DND-41 (cell line): ENCODE measurements at regions not wholly inside any gene's neighbourhood (a gene's known extent, or its start where the extent isn't known, plus 50 kb on each side); places are given as distances from the start of the nearest gene placed in this dataset.

ENCODE experiments used
- ATAC-seq: fragments of 200-7000 bp; cut with Tn5 transposase; 3 replicates; pipeline ENCODE4 v1.9.1; 2021; ENCODE audit warnings: low read depth; ENCODE audit not compliant: insufficient read depth
- DNase-seq: peaks from one replicate; pipeline ENCODE4 v3.0.0-alpha.2; 2020
- H2AFZ ChIP-seq: 2 replicates; pipeline ENCODE4 v1.6.0; 2012; ENCODE audit warnings: low read depth, low read length
- H3K27ac ChIP-seq: 2 replicates; pipeline ENCODE4 v1.5.1; 2012; ENCODE audit warnings: low read length, inconsistent platforms
- H3K27me3 ChIP-seq: fragments of 200-600 bp; sonication (generic); 2 replicates; pipeline ENCODE4 v1.6.0; 2012; ENCODE audit warnings: low read length, mild to moderate bottlenecking, inconsistent platforms; ENCODE audit not compliant: insufficient read depth, poor library complexity
- H3K36me3 ChIP-seq: 2 replicates; pipeline ENCODE4 v1.5.1; 2012; ENCODE audit warnings: low read length, inconsistent platforms; ENCODE audit not compliant: insufficient read depth
- H3K4me1 ChIP-seq: 2 replicates; pipeline ENCODE4 v1.5.1; 2012; ENCODE audit warnings: mild to moderate bottlenecking, low read length; ENCODE audit not compliant: insufficient read depth
- H3K4me2 ChIP-seq: 2 replicates; pipeline ENCODE4 v1.6.0; 2012; ENCODE audit warnings: mild to moderate bottlenecking, moderate library complexity, low read length, inconsistent platforms; ENCODE audit not compliant: insufficient read depth
- H3K4me3 ChIP-seq, 2 experiments: fragments of 200-600 bp in 1 of 2; shearing (Covaris generic) in 1 of 2; 2 replicates each; pipeline ENCODE4 v1.5.1; 2012 to 2016; ENCODE audit warnings: inconsistent platforms in 2 of 2, low read length in 2 of 2, mild to moderate bottlenecking in 2 of 2, low read depth in 1 of 2, moderate library complexity in 1 of 2
- H3K79me2 ChIP-seq: 2 replicates; pipeline ENCODE4 v1.6.0; 2012; ENCODE audit warnings: low read length, inconsistent platforms; ENCODE audit not compliant: insufficient read depth
- H3K9ac ChIP-seq: 2 replicates; pipeline ENCODE4 v1.6.0; 2012; ENCODE audit warnings: low read depth, mild to moderate bottlenecking, inconsistent platforms, low read length, moderate library complexity
- H3K9me3 ChIP-seq: 2 replicates; pipeline ENCODE4 v1.5.1; 2012; ENCODE audit warnings: low read length, moderate library complexity, mild to moderate bottlenecking, inconsistent platforms; ENCODE audit not compliant: insufficient read depth, severe bottlenecking
- H4K20me1 ChIP-seq: 2 replicates; pipeline ENCODE4 v1.6.0; 2012; ENCODE audit warnings: low read length; ENCODE audit not compliant: insufficient read depth
- EZH2 ChIP-seq: IDR thresholded peaks from 3 replicates; pipeline ENCODE4 v1.6.1; 2012; ENCODE audit warnings: borderline replicate concordance, low read depth, mild to moderate bottlenecking, moderate library complexity, low read length, inconsistent platforms; ENCODE audit not compliant: severe bottlenecking
- TF ChIP-seq, protein P1 (sequence below): IDR thresholded peaks from 2 replicates; pipeline ENCODE4 v1.5.1; 2012; ENCODE audit warnings: borderline replicate concordance, low read length, moderate library complexity, mild to moderate bottlenecking; ENCODE audit not compliant: poor library complexity, severe bottlenecking; ENCODE audit errors: extremely low read depth

DNA sequence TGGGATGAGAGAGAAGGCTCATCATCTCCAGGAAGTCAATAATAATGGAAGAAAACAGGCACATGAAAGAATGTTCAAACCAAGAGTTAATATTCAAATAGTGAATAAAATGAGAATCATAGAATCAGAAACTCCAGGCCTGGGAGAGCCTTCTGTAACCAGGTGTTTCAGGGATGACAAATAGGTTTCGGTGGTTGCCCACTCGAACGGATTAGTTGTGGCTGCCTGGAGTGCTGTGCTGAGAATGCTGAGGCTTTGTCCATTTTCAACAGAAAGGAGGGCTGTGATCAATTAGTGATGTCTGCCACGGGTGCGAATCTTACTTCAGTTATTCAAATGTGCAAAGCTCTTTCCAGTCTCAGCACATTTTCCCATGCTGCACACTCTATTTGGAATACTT, 227.3 kb downstream of the INSIG2 start:
- Histone ChIP-seq H3K4me1 (no peaks in the 10 kb centered on the region), H3K4me2 (no peak overlapping the region), H3K9ac (no peak overlapping the region)

DNA sequence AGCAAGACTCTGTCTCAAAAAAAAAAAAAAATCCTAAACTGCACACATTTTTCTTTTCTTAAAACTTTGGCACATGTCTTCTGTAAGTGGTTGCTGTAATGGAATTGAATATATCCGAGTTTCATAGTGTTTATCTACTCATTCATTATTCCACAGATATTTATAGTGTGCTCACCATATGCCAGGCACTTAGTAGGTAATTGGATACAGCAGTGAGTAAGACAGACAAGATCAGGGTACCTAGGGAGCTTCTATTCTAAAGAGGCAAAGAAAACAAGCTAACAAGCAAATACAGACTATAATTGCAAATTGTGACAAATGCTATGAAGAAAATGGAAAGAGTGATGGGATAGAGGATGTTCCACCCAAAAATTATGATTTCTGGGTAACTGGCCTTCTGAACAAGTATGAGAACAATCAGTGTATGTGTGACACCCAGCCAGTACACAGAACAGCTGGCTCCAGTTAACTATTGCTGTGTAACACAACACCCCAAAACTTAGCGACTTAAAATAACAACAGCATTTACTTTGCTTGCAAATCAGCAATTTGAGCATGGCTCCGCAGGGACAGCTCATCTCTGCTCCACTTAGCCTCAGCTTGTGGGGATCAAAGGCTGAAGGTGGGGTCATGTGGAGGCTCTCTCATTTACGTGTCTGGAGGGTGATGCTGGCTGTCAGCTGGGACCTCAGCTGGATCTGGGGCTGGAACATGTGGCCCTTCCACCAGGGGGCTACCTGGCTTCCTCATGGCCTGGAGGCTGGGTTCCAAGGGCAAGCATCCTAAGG, 224.9 kb downstream of the INSIG2 start:
- no peak overlapping the region for H3K4me2 ChIP-seq
- H3K4me1 ChIP-seq: no peaks in the 10 kb centered on the region
- TF ChIP-seq, protein P1, sequence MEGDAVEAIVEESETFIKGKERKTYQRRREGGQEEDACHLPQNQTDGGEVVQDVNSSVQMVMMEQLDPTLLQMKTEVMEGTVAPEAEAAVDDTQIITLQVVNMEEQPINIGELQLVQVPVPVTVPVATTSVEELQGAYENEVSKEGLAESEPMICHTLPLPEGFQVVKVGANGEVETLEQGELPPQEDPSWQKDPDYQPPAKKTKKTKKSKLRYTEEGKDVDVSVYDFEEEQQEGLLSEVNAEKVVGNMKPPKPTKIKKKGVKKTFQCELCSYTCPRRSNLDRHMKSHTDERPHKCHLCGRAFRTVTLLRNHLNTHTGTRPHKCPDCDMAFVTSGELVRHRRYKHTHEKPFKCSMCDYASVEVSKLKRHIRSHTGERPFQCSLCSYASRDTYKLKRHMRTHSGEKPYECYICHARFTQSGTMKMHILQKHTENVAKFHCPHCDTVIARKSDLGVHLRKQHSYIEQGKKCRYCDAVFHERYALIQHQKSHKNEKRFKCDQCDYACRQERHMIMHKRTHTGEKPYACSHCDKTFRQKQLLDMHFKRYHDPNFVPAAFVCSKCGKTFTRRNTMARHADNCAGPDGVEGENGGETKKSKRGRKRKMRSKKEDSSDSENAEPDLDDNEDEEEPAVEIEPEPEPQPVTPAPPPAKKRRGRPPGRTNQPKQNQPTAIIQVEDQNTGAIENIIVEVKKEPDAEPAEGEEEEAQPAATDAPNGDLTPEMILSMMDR: no peak
- TF ChIP-seq EZH2: no peak
- ATAC-seq (no peak), DNase-seq (no peak)
- no peak overlapping the region for H3K27ac ChIP-seq
- no peaks in the 10 kb centered on the region for H4K20me1 ChIP-seq
- H3K27me3 ChIP-seq: no peaks in the 10 kb centered on the region
- H3K9ac ChIP-seq: no peak overlapping the region
- H3K4me3 ChIP-seq: no peak overlapping the region
- no peaks in the 10 kb centered on the region for H3K9me3 ChIP-seq
- no peak overlapping the region for H2AFZ ChIP-seq
- no peaks in the 10 kb centered on the region for H3K79me2 ChIP-seq
- H3K36me3 ChIP-seq: no peaks in the 10 kb centered on the region

More for the DNA sequence above, 227.3 kb downstream of the INSIG2 start:
- DNase-seq (no peak), ATAC-seq (no peak)
- Histone ChIP-seq H3K4me3 (no peak overlapping the region), H3K36me3 (no peaks in the 10 kb centered on the region), H3K27ac (no peak overlapping the region), H3K79me2 (no peaks in the 10 kb centered on the region), H4K20me1 (no peaks in the 10 kb centered on the region), H3K27me3 (no peaks in the 10 kb centered on the region), H2AFZ (no peak overlapping the region), H3K9me3 (no peaks in the 10 kb centered on the region)
- TF ChIP-seq EZH2: no peak
- TF ChIP-seq, protein P1: no peak

DNA sequence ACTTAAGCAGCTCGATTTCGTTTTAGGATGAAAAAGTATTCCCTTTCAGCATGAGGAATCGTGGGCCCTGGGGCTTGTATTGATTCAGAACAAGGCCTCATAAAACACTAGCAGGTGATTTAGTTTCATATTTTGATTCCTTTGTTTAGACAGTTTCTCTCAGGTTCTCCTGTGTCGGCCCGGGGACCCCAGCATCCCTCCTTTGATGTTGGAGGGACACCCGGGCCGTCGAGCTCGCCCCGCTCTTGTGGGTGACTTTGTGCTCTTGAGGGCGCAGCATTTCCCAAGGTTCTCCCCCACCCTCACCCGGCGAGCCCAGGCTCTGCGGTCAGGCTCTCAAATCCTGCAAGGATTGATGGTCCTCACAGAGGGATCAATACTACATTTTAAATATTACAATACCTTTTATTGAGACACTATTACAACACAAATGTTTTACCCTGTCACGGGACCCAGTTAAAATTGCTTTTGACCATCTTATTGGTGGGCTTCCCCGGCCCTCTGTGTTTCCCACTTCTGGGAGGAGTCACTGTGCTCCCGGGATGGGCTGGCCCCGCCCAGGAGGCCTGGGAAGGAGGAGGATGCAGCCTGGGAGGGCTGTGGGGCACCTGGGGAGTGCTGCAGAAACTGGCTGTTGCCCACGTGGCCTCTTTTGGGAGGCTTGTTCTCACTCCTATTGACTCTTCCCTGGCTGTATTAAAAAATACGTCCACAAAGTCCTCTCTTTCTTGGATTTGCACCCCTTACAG, 222.6 kb downstream of the INSIG2 start:
- Histone ChIP-seq H3K27ac (no peak overlapping the region), H3K9ac (no peak overlapping the region)

More for the DNA sequence above, 222.6 kb downstream of the INSIG2 start:
- no peaks in the 10 kb centered on the region for H4K20me1 ChIP-seq
- TF ChIP-seq, protein P1: no peak
- TF ChIP-seq EZH2: no peak
- H3K9me3 ChIP-seq: no peaks in the 10 kb centered on the region
- H3K36me3 ChIP-seq: no peaks in the 10 kb centered on the region
- ATAC-seq (no peak), DNase-seq (no peak)
- H2AFZ ChIP-seq: no peak overlapping the region
- no peak overlapping the region for H3K4me2 ChIP-seq
- no peaks in the 10 kb centered on the region for H3K79me2 ChIP-seq
- no peaks in the 10 kb centered on the region for H3K4me1 ChIP-seq
- H3K4me3 ChIP-seq: no peak overlapping the region
- no peaks in the 10 kb centered on the region for H3K27me3 ChIP-seq
